ENCODE measurements at regions not wholly inside any gene's neighbourhood (a gene's known extent, or its start where the extent isn't known, plus 50 kb on each side); places are given as distances from the start of the nearest gene placed in this dataset.

- no peak for ATAC-seq
These were observed 193.9 kb upstream of the KCNG1 start for GRCh38 chr20:51216850-51217249.

DNA sequence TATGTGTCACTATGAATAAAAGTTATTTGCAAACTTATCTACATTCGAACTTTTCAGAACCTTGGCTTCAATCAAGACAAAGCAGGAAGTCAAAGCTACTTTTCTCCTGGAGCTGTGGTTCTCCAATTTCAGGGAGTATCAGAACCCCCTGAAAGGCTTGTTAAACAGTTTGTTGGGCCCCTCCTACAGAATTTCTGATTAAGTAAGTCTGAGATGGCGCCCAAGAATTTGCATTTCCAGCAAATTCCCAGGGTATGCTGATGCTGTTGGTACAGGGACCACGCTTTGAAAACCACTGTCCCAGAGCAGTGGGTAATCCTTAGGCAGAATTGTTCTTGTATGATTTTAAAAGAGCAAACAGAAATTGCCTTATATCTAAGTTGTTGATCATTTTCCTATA is 189.9 kb upstream of the KCNG1 start:
- no peak for ATAC-seq

- ATAC-seq, result no peak
These were observed 188.3 kb upstream of the KCNG1 start for GRCh38 chr20:51211191-51211590.

GRCh38 chr20:51210084-51210483 is 187.2 kb upstream of the KCNG1 start:
- ATAC-seq, result no peak

DNA sequence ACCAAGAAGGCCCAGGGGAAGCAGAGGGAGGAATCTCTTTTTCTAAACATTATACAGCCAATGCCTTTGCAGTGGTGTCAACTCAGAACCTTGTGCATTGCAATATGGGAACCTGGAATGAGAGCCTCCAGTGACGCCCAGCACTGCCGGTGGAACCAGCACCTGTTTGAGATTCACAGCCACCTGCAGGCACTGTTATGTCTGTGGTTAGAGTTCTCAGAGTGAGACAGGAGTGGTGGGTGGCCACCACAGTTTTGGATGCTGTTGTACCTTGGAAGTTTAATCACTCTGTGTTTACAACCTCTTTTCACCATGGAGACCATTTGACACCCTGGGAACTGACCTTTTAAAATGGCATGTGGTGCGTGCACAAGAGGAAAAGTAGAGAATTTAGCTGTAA is 185.3 kb upstream of the KCNG1 start:
- ATAC-seq, result no peak

DNA sequence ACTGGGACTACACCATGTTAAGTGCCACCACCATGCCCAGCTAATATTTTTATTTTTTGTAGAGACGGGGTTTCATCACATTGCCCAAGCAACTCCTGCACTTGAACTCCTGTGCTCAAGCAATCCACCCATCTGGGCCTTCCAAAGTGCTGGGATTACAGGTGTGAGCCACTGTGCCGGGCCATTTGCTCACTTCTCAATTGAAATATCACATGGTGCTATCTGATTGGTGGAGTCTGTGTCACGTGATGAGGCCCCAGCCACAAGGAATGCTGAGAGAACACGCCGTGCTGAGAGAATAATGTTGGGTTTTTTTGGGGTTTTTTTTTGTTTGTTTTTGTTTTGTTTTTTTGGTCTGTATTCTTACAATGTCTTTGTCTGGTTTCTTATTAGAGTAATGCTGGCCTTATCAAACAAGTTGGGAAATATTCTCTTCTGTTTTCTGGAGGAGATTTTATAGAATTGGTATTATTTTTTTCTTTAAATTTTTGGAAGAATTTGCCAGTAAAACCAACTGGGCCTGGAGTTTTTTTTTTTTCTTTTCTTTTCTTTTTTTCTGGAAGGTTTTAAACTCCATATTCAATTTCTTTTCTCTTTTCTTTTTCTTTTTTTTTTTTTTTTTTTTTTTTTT is 183.2 kb upstream of the KCNG1 start:
- no peak for ATAC-seq

- ATAC-seq, result no peak
These were observed 181.9 kb upstream of the KCNG1 start for GRCh38 chr20:51204794-51205193.

DNA sequence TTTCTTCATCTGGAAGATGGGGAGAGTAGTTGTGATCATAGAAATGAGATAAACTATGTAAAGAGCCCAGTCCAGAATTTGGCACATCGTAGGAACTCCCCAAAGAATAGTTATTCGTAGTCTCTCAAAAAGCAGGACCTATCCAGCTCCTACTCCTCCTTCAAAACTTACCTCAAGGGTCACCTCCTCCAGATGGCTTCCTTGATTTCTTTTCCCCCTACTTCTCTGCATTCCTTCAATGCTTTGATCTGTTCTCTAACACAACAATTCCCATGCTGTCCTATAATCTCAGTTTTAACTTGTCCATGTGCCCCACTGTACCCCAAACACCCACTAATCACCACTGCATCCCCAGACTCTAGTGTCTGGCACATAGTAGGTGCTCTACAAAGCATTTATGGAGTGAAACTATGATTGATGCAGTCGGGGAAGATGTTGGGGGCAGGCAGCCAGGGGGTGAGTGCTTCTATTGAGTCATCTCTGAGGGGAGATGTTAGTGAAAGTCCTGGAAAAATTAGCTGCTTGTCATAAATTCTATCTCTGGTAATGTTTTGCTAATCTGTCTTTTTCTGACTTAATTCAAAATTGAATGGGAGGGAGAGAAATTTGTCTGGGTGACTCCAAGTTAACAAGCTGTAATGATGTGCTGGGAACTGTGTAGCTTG is 181.3 kb upstream of the KCNG1 start:
- ATAC-seq, result no peak

- ATAC-seq, result no peak
These were observed 179.4 kb upstream of the KCNG1 start for GRCh38 chr20:51202304-51202703.

GRCh38 chr20:51199920-51200319 is 177.0 kb upstream of the KCNG1 start:
- no peak for ATAC-seq

- ATAC-seq, result no peak
These were observed 176.1 kb upstream of the KCNG1 start for GRCh38 chr20:51198876-51199523.

- ATAC-seq, result no peak
These were observed 175.3 kb upstream of the KCNG1 start for GRCh38 chr20:51198238-51198637.

GRCh38 chr20:51196991-51197651 is 174.2 kb upstream of the KCNG1 start:
- no peak for ATAC-seq

GRCh38 chr20:51195990-51196389 is 173.1 kb upstream of the KCNG1 start:
- no peak for ATAC-seq

GRCh38 chr20:51195419-51195901 is 172.6 kb upstream of the KCNG1 start:
- peak in 1 of 2 donors; percentile 27 for ATAC-seq

- ATAC-seq, result no peak
These were observed 170.3 kb upstream of the KCNG1 start for GRCh38 chr20:51193066-51193772.

GRCh38 chr20:51190783-51191180 is 167.9 kb upstream of the KCNG1 start:
- ATAC-seq, result no peak

DNA sequence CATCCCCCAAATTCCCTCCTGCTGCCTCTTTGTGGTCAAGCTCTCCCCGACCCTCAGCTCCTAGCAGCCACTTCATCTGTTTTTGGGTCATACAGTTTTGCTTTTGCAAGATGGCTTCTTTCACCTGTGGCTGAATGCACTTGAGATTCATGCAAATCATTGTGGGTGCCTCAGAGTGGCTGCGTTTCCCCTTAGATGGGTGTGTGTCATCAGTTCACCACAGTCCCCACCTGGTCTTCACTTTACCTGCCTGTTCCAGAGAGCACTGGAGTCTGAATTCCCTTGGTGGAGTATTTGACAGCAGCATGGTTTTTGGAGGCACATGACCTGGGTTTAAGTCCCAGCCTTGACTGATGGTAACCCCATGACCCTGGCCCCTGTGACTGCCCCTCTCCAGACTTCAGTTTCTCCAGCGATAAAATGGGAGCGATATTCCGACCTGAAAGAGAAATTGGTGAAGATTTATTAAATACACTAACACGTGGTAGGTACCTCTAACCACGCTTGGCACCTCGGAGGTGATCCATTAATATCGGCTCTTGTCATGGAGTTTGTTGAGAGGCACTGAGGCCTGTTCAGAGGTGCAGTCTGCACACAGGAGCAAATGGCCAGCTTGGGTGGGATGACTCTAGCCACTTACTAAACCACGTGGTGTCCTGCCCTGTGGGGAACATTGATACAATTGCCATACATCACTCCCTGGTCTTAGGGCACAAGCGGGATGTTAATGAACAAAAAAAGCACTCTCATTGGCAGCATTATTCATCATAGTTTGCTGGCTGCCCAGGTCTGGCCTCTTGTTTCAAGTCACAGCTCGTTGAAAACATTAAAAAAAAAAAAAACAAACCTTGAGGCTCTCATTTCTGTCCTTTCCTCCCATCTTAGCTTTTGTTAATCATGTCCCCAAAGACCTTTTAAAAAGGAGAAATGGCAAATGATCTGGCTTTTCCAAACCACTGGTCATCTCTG is 167.2 kb upstream of the KCNG1 start:
- ATAC-seq, result no peak

DNA sequence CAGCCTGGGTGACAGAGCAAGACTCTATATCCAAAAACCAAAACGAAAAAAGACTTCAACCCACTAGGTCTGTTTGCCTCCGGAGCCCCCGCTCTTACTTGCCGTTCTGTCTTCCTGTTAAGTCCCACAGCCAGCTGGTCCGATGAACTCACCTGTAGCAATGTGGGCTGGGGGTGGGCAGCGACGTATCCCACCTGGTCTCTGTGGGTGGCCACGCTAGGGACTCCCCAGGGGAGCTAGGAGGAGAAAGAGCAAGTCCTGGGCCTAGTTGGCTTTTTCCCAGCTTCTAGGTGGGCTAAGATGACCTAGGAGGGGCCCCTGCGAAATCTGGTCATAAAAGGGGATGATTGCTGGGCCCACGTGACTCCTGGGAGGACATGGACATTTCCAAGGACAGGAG is 166.0 kb upstream of the KCNG1 start:
- ATAC-seq, result no peak

DNA sequence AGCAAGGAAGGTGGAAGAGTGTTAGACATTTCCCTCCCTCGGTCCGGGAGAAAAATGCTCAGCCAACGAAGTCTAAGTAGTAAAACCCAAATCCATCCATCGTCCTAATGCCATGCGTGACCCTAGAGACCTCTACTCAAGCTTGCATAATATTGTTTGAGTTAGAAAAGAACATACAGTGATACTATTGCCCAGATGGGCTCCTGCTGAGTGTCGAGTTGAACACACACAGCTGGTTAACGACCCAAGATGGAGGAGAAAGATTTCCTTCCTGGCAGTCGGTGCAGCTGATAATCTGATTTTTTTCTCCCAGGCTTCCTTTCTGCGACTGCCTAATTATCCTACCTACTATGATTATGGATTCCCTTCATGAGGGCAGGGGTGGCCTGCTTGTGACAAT is 164.4 kb upstream of the KCNG1 start:
- no peak for ATAC-seq

- ATAC-seq, result no peak
These were observed 163.0 kb upstream of the KCNG1 start for GRCh38 chr20:51185861-51186260.

- no peak for ATAC-seq
These were observed 162.4 kb upstream of the KCNG1 start for GRCh38 chr20:51185277-51185676.

All from activated CD4-positive, CD25-positive, alpha-beta regulatory T cell treated with anti-CD3 and anti-CD28 coated beads, Interleukin-2, amount 50 U/mL, for 24 hours (primary cell).